ENCODE measurements at regions not wholly inside any gene's neighbourhood (a gene's known extent, or its start where the extent isn't known, plus 50 kb on each side); places are given as distances from the start of the nearest gene placed in this dataset.
"Not testable (repeated sequence)": the region's sequence is repeated elsewhere in the genome, so short reads cannot be mapped to it uniquely, and the experiment has no call there.

GRCh38 chr7:85875398-85875797, 688.5 kb upstream of the SEMA3D start:
- no peak for DNase-seq

GRCh38 chr7:85866540-85866939, 679.7 kb upstream of the SEMA3D start:
- DNase-seq: no peak

- peak; percentile 44 for DNase-seq
Measured at GRCh38 chr7:85851571-85852193, 664.8 kb upstream of the SEMA3D start.

GRCh38 chr7:85850381-85850780, 663.5 kb upstream of the SEMA3D start:
- no peak for DNase-seq

GRCh38 chr7:85840554-85840953, 653.7 kb upstream of the SEMA3D start:
- peak; percentile 33 for DNase-seq

GRCh38 chr7:85833066-85833465, 646.2 kb upstream of the SEMA3D start:
- DNase-seq: no peak

GRCh38 chr7:85830982-85831381, 644.1 kb upstream of the SEMA3D start:
- DNase-seq: no peak

GRCh38 chr7:85829817-85830432, 643.1 kb upstream of the SEMA3D start:
- DNase-seq: peak; percentile 4

- DNase-seq: no peak
Measured at GRCh38 chr7:85829176-85829575, 642.3 kb upstream of the SEMA3D start.

GRCh38 chr7:85828614-85829013, 641.8 kb upstream of the SEMA3D start:
- no peak for DNase-seq

GRCh38 chr7:85823396-85824080, 636.7 kb upstream of the SEMA3D start:
- DNase-seq: no peak

GRCh38 chr7:85821926-85822325, 635.1 kb upstream of the SEMA3D start:
- no peak for DNase-seq

- DNase-seq: no peak
Measured at GRCh38 chr7:85820702-85821443, 634.0 kb upstream of the SEMA3D start.

- no peak for DNase-seq
Measured at GRCh38 chr7:85815526-85815925, 628.7 kb upstream of the SEMA3D start.

GRCh38 chr7:85806321-85806720, 619.5 kb upstream of the SEMA3D start:
- no peak for DNase-seq

GRCh38 chr7:85805656-85806055, 618.8 kb upstream of the SEMA3D start:
- DNase-seq: no peak

- no peak for DNase-seq
Measured at GRCh38 chr7:85805249-85805648, 618.4 kb upstream of the SEMA3D start.

- DNase-seq: no peak
Measured at GRCh38 chr7:85802211-85802610, 615.4 kb upstream of the SEMA3D start.

- DNase-seq: no peak
Measured at GRCh38 chr7:85796956-85797355, 610.1 kb upstream of the SEMA3D start.

- DNase-seq: not testable (repeated sequence)
Measured at GRCh38 chr7:85791098-85791497, 604.2 kb upstream of the SEMA3D start.

GRCh38 chr7:85781606-85782005, 594.8 kb upstream of the SEMA3D start:
- no peak for DNase-seq

- DNase-seq: no peak
Measured at GRCh38 chr7:85776691-85777345, 590.0 kb upstream of the SEMA3D start.

GRCh38 chr7:85775431-85775830, 588.6 kb upstream of the SEMA3D start:
- DNase-seq: no peak
